Dedifferentiated amniotic fluid mesenchymal stem cell (primary cell): ENCODE measurements at regions not wholly inside any gene's neighbourhood (a gene's known extent, or its start where the extent isn't known, plus 50 kb on each side); places are given as distances from the start of the nearest gene placed in this dataset.
"Not testable (repeated sequence)": the region's sequence is repeated elsewhere in the genome, so short reads cannot be mapped to it uniquely, and the experiment has no call there.

Experiments
- DNase-seq: peaks from one replicate; pipeline ENCODE4 v3.0.0-alpha.2; 2016; ENCODE audit errors: extremely low spot score

DNA sequence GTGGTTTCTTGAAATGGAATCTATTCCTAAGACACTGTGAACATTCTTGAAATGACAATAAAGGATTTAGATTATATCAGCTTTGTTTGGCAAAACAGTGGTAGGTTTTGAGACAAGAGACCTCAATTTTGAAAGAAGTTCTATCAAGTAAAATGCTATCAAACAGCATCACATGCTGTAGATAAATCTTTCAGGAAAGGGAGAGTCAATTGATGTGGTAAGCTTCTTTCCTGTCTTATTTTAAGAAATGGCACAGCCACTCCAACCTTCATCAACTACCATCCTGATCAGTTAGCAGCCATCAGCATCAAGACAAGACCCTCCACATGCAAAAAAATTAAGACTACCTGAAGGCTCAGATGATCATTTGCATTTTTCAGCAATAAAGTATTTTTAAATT lies 495.4 kb downstream of the TRIB2 start:
- DNase-seq = no peak

GRCh38 chr2:13218205-13218604 lies 501.5 kb downstream of the TRIB2 start:
- DNase-seq = no peak

GRCh38 chr2:13227578-13227977 lies 510.8 kb downstream of the TRIB2 start:
- DNase-seq = no peak

- no peak for DNase-seq
These were observed 513.5 kb downstream of the TRIB2 start for GRCh38 chr2:13230221-13230620.

- no peak for DNase-seq
These were observed 523.3 kb downstream of the TRIB2 start for GRCh38 chr2:13240061-13240460.

DNA sequence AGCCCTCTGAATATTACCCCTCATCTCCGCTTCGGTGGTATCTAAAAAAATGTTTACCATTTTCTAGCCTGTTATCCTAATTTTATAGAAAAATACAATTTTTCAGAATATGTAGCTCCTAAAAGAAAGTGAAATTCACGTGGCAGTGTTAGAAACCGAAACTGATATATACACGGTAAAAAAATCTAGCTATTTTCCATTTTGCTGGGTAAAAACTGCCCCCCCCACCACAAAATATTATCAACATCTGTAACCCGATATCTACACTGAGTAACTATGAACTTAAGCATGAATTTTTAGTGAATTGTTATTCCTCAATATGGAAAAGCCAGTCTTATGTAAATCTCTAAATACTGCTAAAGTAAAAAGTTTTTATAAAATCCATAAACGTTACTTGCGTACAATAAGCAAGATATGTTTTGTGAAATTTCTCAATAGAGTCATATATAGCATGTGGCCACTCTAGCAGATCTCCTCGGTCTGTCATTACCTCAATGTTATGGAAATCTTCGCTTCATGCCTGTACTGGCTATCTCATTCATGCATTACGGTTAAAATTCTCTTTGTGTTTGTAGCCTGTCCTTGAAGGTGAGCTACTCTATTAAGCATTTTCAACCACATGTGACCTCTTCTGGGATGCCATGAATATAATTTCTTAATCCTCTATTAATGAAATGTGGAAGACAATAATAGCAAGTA lies 524.2 kb downstream of the TRIB2 start:
- no peak for DNase-seq

- DNase-seq = no peak
These were observed 535.9 kb downstream of the TRIB2 start for GRCh38 chr2:13252615-13253014.

DNA sequence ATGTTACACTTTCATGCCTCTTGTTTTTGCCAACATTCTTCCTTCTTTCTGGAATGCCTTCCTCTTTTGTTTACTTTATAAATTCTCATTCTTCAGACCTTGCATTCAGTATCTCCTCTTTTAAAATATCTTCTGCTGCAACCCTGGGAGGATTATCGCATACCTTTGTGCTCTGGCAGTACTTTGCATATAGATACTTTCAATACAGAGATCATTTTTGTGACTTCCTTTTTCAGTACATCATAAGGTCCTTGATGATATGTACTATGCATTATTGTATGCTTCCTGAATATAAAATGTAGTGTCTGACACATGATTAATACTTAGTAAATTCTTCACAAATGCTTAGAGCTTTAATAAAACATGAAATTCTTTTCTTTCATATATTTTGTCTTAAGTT lies 538.7 kb downstream of the TRIB2 start:
- no peak for DNase-seq

GRCh38 chr2:13260402-13260801 lies 543.7 kb downstream of the TRIB2 start:
- DNase-seq = no peak

DNA sequence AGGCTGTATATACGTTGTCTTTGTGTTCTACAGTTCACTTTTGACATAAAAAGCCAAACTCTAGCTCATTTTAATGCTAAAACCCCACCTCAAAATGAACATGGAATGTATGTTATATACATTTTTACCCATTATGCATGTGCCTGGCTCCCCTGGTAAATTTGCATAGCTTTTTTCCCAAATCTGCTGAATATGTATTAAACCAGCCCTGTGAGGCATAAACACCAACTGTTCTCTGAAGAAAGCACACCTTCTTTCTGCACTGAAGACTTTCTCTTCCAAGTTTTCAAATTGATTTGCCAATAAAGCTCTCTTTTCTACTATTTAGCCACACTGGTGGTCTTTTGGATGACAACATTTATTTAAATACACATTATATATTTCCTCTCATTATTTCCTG lies 549.4 kb downstream of the TRIB2 start:
- DNase-seq = no peak

- DNase-seq = no peak
These were observed 568.0 kb downstream of the TRIB2 start for GRCh38 chr2:13284688-13285087.

GRCh38 chr2:13289310-13289709 lies 572.6 kb downstream of the TRIB2 start:
- DNase-seq = no peak

- not testable (repeated sequence) for DNase-seq
These were observed 591.7 kb downstream of the TRIB2 start for GRCh38 chr2:13308478-13308805.

- no peak for DNase-seq
These were observed 592.3 kb downstream of the TRIB2 start for GRCh38 chr2:13308989-13309388.

GRCh38 chr2:13332060-13332459 lies 615.3 kb downstream of the TRIB2 start:
- DNase-seq = no peak

- DNase-seq = not testable (repeated sequence)
These were observed 617.3 kb downstream of the TRIB2 start for GRCh38 chr2:13334071-13334470.

DNA sequence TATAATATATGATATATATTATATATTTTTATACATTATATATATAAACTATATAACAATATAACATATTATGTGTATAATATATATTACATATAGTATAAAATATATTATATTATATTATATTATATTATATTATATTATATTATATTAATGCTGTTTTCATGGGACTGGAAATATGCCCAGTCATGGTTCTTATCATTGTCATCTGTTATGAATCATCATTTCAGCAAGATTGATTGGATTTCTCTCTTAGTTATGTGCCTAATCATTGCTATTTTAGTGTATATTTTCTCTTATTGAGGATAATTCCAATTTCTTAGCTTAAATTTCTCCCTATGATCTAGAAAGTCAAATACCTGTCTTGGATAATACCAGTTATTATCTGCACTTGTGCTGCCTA lies 617.8 kb downstream of the TRIB2 start:
- no peak for DNase-seq

GRCh38 chr2:13335862-13336535 lies 619.3 kb downstream of the TRIB2 start:
- no peak for DNase-seq

DNA sequence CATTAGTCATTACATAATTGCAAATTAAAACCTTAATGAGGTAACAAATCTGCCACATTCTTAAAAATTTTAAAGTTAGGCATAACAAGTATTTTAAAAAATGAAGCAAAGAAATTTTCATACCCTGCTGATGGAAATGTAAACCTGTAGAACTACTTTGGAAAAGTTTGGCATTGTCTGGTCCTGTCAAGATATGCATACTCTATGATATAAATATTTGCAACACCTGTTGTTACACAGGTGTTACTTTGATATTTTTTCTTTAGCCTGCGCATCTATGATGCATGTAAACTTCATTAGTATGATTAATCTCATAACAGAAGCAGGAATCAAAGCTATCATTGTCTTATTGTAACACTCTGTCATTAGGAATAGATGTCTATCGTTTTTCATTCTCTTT lies 634.3 kb downstream of the TRIB2 start:
- DNase-seq = no peak

- no peak for DNase-seq
These were observed 636.3 kb downstream of the TRIB2 start for GRCh38 chr2:13353083-13353482.

GRCh38 chr2:13354031-13354430 lies 637.3 kb downstream of the TRIB2 start:
- no peak for DNase-seq

- not testable (repeated sequence) for DNase-seq
These were observed 665.2 kb downstream of the TRIB2 start for GRCh38 chr2:13381928-13382327.

GRCh38 chr2:13389172-13389571 lies 672.4 kb downstream of the TRIB2 start:
- not testable (repeated sequence) for DNase-seq

- no peak for DNase-seq
These were observed 673.9 kb downstream of the TRIB2 start for GRCh38 chr2:13390676-13391075.
